ENCODE measurements at regions not wholly inside any gene's neighbourhood (a gene's known extent, or its start where the extent isn't known, plus 50 kb on each side); places are given as distances from the start of the nearest gene placed in this dataset.

DNA sequence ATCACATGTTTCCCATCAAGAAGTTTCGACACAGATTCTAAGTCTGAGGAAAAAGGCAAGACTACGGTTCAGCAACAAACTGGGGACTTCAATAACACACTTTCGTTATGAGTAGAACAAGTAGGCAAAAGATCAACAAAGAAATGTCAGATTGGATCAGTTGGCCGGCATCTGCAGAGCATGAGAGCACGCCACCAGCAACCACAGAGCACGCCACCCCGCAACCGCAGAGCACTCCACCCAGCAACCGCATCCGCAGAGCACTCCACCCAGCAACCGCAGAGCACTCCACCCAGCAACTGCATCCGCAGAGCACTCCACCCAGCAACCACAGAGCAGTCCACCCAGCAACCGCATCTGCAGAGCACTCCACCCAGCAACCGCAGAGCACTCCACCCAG, 89.7 kb upstream of the FAM20C start:
- TF ChIP-seq YY1 (IDR thresholded peaks at IDR 0.05; ENCODE audit: insufficient read depth, insufficient read length): no peak
- TF ChIP-seq SUZ12 (IDR thresholded peaks at IDR 0.05; ENCODE audit: extremely low read depth, insufficient read depth, insufficient read length): no peak
- TF ChIP-seq ZNF274 (IDR thresholded peaks at IDR 0.05; ENCODE audit: low read depth, low read length): no peak
